Activated CD4-positive, alpha-beta T cell treated with anti-CD3 and anti-CD28 coated beads, Interleukin-2, amount 10 ng/mL, durations not matched to agents 7 days and 5 days (primary cell): ENCODE measurements at regions not wholly inside any gene's neighbourhood (a gene's known extent, or its start where the extent isn't known, plus 50 kb on each side); places are given as distances from the start of the nearest gene placed in this dataset.

Experiments
- CTCF ChIA-PET: fragments of 350-600 bp; sonication (Branson Sonifier 250); formaldehyde crosslinking; loops from one replicate; lab custom pipeline; 2021; ENCODE audit warnings: antibody characterized with exemption; lab: Charles Lee
- POLR2A ChIA-PET: fragments of 350-600 bp; sonication (Branson Sonifier 250); formaldehyde crosslinking; loops from one replicate; lab custom pipeline; 2021; ENCODE audit warnings: antibody characterized with exemption; lab: Charles Lee
- DNase-seq: peaks from one replicate; pipeline ENCODE4 v3.0.0-alpha.2; 2020
- H3K27ac Mint-ChIP-seq: one replicate; pipeline ENCODE4 v1.8.0; 2021; ENCODE audit warnings: mild to moderate bottlenecking, moderate library complexity, mixed read lengths
- H3K27me3 Mint-ChIP-seq: one replicate; pipeline ENCODE4 v1.8.0; 2021; ENCODE audit warnings: mixed read lengths
- H3K36me3 Mint-ChIP-seq: one replicate; pipeline ENCODE4 v1.8.0; 2021; ENCODE audit warnings: low read depth, mixed read lengths
- H3K4me1 Mint-ChIP-seq: one replicate; pipeline ENCODE4 v1.8.0; 2021; ENCODE audit warnings: mixed read lengths
- H3K4me3 Mint-ChIP-seq: one replicate; pipeline ENCODE4 v1.8.0; 2021; ENCODE audit warnings: mild to moderate bottlenecking, moderate library complexity, mixed read lengths
- H3K9me3 Mint-ChIP-seq: one replicate; pipeline ENCODE4 v1.8.0; 2021; ENCODE audit warnings: mixed read lengths

GRCh38 chr1:172978595-172978994 lies 72.1 kb downstream of the TNFSF18 start:
- no peak overlapping the region for H3K27ac Mint-ChIP-seq
- no peaks in the 10 kb centered on the region for H3K36me3 Mint-ChIP-seq
- ChIA-PET POLR2A (no interaction called here), CTCF (interaction anchor here (0.9 kb wide), 1 partner anchor 14 kb away, joined by 3 read pairs; no protein-coding TSS in a partner anchor)
- H3K4me1 Mint-ChIP-seq = no peaks in the 10 kb centered on the region
- no peak overlapping the region for H3K4me3 Mint-ChIP-seq
- H3K27me3 Mint-ChIP-seq = peaks cover 7% of the 10 kb centered on the region
- peaks cover 4% of the 10 kb centered on the region for H3K9me3 Mint-ChIP-seq
- no peak for DNase-seq

GRCh38 chr1:172979828-172980227 lies 70.9 kb downstream of the TNFSF18 start:
- POLR2A ChIA-PET = no interaction called here
- Mint-ChIP-seq H3K27me3 (peaks cover 7% of the 10 kb centered on the region), H3K27ac (no peak overlapping the region), H3K4me1 (no peaks in the 10 kb centered on the region), H3K36me3 (no peaks in the 10 kb centered on the region), H3K9me3 (peaks cover 4% of the 10 kb centered on the region), H3K4me3 (no peak overlapping the region)
- CTCF ChIA-PET = no interaction called here
- no peak for DNase-seq

GRCh38 chr1:172980456-172980855 lies 70.3 kb downstream of the TNFSF18 start:
- no peak overlapping the region for H3K4me3 Mint-ChIP-seq
- H3K4me1 Mint-ChIP-seq = no peaks in the 10 kb centered on the region
- no peak overlapping the region for H3K27ac Mint-ChIP-seq
- POLR2A ChIA-PET = no interaction called here
- peaks cover 7% of the 10 kb centered on the region for H3K27me3 Mint-ChIP-seq
- CTCF ChIA-PET = no interaction called here
- no peak for DNase-seq
- H3K9me3 Mint-ChIP-seq = peaks cover 4% of the 10 kb centered on the region
- no peaks in the 10 kb centered on the region for H3K36me3 Mint-ChIP-seq

GRCh38 chr1:172980971-172981370 lies 69.8 kb downstream of the TNFSF18 start:
- CTCF ChIA-PET = no interaction called here
- DNase-seq = no peak
- peaks cover 7% of the 10 kb centered on the region for H3K27me3 Mint-ChIP-seq
- H3K36me3 Mint-ChIP-seq = no peaks in the 10 kb centered on the region
- H3K4me1 Mint-ChIP-seq = no peaks in the 10 kb centered on the region
- H3K9me3 Mint-ChIP-seq = peaks cover 4% of the 10 kb centered on the region
- H3K27ac Mint-ChIP-seq = no peak overlapping the region
- POLR2A ChIA-PET = no interaction called here
- H3K4me3 Mint-ChIP-seq = no peak overlapping the region
